GM04504 (cell line): ENCODE measurements at regions not wholly inside any gene's neighbourhood (a gene's known extent, or its start where the extent isn't known, plus 50 kb on each side); places are given as distances from the start of the nearest gene placed in this dataset.
A peak's percentile ranks its signal among the peaks of the same experiment; 100 is the strongest.

ENCODE experiments used
- DNase-seq: peaks from one replicate; pipeline ENCODE4 v3.0.0-alpha.2; 2012; ENCODE audit warnings: low read depth

DNA sequence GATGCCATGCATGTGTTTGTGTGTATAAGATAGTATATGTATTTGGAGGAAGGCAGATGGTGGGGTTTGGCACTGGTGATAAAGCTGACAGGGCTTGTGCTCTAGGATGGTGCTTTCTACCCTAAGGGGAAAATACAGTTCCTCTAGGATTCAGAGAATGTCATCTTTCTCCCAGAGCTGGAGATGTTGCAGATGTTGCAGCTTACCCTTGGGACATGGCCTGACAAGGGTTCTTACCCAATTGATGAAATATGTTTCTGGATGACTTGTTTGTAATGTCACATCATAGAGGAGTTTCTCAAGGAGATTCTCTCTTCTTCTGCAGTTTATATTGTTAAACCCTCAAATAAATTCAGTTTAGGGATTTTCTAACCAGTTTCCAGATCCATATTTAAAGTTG is 52.5 kb upstream of the PITX2 start:
- no peak for DNase-seq

DNA sequence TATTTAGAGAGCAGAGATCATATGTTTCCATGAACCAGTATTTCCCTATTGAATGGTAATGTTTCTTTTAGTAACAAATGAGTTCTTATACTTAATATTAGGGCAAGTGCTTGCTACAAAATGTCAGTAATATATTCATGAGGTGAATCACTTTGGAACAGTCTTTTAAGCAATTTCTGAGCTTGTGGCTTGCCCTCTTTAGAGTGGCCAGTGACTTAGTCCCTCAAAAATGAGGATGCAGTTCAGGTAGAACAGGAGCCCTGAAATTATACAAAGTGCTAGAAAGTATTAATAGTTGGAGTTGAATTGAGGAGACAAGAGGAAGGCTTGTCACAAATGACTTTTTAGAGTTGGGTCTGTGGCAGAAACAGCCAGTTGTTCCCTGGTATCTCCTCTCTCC is 53.4 kb upstream of the PITX2 start:
- no peak for DNase-seq

DNA sequence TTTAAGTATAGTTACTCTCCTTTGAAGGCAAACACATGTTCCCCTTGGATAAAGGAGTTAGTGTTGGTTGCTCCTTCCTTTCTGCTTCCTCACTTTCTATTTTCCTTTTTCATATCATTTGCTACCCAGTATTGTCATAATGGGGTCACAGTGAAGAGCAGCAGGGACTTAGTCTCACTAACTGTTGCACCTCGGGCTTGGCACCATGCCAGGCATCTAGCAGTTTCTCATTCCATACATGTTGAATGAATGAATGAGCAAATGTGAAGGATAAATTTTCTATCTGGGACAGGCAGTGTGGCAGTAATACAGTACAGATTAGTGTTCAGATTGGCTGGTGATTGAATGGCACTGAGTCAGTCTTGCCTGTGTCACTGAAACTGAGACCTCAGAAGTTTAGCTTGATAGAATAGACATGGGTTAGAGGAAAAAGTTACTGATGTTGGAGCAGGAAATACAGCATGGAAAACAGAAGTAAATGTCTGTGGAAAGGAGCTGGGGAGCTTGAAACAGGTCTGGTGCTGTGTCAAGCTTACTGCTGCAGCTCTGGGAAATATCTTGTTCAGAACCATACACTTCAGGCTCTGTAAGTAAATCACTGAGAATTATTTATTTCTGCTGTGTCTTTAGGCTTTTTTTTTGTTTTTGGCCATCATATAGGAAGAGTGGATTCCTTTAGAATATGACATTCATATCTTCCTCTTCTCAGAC is 55.8 kb upstream of the PITX2 start:
- no peak for DNase-seq

DNA sequence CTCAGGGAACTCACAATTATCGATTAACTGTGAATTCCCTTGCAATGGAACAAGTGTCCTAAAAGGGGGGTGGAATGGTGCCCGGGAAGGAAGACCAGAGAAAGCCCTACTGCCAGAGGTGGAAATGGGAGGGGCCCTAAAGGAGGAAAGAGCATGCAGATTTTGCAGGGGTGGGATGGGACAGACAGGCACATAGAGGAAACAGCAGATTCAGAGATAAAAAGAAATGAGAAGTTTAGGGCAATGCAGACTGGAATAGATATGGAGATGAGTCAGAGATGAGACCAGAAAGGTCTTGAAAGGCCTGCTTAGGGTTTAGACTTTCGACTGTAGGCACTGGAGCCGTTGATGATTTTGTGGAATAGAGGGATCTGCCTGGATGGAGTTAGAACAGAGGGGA is 57.4 kb upstream of the PITX2 start:
- DNase-seq, result no peak

DNA sequence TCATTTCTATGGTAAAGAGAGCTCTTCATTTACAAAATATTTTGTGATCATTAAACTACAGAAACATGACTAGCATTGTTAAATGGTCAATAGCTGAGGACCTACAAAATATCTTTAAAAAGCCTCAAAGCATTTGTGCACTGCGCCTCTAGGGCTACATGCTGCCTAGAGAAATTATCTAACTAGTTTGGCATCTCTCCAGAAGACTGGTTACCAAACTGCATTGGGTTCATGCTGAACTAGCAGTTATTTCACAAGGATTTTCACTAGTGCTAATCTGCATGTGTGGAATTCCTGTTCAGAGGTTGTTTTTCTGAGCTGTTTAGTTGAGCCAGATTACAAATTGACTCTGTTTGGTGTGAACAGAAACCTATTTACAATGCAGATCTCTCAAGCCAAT is 58.5 kb upstream of the PITX2 start:
- no peak for DNase-seq

DNA sequence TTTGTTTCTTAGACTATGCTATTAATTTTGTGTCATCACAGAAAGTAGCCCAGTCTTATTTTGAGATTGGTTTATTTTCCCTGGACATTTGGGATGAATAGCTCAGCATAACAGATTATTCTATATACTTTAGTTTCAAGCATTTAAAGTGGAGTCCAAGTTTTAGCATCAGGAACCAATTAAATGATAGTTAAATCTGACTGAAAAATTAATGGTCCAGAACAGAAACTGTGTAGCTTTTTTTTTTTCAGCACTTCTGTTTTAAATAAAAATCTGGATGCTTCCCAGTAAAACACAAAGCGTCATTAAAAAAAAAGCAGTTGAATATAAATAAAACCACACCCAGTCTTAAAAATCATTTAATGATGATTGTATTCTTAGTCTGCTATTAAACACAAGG is 59.4 kb upstream of the PITX2 start:
- DNase-seq, result peak; percentile 63

DNA sequence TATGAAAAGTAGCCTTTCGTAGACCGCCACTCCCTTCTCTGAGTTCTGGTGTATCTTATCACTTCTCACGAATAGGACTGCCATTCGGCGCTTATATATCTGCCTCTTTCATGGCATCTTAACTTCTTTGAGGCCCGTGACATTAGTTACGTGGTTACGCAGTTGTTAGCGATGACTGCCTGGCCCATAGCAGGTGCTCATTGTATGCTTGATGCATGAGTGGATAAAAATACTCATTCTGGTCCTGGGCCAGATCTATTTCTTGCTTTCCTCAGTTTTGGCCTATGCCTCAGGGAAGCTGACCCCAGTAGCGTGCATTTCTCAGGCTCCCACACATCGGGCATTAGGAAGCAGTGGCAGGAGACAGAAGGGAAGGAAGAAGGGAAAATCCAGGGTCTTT is 60.7 kb upstream of the PITX2 start:
- no peak for DNase-seq

DNA sequence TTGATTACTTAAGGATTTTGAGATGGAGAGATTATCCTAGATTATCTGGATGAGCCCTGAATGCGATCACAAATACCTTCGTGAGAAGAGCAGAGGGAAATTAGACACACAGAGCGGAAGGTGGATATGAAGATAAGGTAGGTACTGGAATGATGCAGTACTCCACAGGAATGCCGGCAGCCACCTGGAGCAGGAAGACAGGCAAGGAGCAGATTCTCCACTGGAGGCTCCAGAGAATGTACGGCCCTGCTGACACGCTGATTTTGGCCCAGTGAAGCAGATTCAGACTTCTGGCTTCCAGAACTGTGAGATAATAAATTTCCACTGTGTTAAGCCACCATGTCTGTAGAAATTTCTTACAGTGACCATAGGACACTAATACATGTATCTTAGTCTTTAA is 79.4 kb upstream of the PITX2 start:
- DNase-seq, result no peak

DNA sequence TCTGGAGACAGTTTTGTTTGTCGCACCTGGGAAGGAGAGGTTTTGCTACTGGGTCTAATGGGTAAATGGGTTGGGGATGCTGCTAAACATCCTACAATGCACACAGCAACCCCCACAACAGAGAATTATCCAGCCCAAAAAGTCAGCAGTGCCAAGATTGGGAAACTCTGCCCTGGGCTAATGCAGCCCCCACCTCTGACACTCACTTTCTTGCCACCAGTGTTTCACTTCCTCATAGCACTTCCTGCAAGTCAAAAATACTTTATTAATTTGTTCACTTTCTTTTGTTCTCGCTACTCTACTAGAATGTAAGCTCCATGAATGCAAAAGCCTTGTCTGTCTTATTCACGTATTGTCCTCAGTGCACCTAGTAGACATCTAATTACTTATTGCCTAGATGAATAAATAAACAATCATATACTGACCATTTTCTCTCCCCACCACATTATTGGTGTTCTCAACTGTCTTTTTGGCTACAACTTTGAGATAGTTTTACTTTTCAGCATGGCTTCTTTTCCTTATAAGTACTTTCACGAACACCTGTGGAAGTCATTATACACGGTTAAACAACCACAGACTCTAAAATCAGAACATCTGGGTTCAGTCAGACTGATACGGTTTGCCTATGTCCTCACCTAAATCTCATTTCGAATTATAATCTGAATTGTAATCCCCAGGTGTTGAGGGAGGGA is 82.0 kb upstream of the PITX2 start:
- no peak for DNase-seq

DNA sequence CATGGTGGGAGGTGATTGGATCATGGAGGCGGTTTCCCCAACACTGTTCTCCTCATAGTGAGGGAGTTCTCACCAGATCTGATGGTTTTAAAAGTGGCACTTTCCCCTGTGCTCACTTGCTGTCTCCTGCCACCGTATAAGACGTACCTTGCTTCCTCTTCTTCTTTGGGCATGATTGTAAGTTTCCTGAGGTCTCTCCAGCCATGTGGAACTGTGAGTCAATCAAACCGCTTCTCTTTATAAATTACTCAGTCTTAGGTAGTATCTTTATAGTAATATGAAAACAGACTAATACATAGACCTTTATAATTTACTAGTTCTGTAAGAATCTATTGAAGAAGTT is 82.5 kb upstream of the PITX2 start:
- no peak for DNase-seq

DNA sequence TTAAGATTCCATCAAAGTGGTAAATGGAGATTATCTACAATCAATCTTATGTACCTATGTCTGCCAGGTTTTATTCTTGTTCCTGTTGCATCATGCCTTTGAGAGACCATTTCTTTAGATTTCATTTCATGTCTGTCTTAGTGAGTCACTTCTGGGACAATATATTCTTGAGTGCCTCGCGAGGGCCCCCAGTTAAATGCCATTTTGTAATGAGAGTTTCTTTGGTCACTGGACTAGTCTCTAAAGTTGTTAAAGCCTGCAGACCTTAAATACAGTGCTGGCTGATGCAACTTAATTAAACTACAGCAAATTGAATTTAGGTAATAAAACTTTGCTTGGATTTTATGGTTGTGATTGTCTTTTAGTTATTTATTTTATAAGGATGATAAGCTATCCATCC is 87.2 kb upstream of the PITX2 start:
- DNase-seq, result no peak

DNA sequence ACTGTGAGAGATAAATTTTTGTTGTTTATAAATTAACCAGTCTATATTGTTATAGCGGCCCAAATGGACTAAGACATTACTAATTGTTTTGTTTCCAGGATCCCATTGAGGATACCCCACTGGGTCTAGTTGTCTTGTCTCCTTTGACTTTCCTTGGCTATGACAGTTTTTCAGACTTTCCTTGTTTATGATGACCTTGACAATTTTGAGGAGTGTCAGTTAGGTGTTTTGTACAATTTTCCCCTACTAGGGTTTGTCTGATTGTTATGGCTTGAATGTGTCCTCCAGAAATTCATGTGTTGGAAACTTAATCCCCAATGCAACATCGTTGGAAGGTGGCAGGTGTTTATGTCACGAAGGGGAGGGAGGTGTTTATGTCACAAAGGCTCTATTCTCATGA is 89.6 kb upstream of the PITX2 start:
- DNase-seq, result no peak

DNA sequence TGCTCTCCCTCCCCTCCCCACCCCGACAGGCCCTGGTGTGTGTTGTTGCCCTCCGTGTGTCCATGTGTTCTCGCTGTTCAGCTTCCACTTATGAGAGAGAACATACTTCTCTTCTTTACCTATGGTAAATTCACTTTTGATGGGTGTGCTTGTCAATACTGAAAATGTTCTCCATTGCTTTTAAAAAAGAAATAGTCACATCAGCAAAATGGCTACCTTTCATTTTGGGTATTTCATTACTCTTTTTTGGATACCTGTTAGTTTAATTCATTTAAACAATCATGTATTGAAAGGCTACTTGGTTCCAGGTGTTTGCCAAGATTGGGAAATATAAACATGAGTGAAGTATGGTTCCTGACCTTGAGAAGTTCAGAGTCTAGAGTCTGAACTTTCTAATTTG is 107.4 kb upstream of the PITX2 start:
- DNase-seq, result no peak

DNA sequence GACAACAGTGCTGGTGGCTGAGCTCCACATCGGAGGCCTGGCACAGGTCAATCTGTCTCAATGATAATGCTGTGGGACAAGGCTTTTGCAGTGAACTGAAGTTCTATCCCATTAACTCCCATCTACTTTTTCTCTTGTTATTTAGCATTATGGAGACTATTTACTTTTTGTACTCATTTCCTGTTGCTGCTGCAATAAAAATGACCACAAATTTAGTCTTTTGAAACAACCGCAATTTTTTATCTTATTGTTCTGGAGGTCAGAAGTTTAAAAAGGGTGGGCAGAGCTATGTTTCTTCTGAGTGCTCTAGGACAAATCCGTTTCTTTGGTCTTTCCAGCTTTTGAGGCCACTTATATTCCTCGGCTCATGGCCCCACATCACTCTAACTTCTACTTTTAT is 111.0 kb upstream of the PITX2 start:
- DNase-seq, result no peak

DNA sequence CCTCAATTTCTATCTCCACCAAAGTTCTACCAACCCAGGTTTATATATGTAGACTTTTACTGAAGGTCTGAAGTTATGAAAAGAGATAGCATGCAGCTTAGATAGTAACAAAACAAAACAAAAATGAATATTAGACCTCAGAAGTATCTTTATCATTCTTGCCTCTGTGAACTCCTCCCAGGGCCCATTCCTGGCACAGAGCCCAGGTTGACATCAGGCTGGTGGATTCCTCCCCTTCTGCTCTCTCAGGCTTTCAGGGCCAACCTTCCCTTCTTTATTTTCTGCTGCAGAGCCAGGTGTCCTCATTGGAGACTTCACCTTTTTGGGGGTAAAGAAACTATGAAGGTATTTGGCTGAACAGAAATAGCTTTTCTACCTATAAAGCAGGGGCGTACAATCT is 112.8 kb upstream of the PITX2 start:
- DNase-seq, result no peak

DNA sequence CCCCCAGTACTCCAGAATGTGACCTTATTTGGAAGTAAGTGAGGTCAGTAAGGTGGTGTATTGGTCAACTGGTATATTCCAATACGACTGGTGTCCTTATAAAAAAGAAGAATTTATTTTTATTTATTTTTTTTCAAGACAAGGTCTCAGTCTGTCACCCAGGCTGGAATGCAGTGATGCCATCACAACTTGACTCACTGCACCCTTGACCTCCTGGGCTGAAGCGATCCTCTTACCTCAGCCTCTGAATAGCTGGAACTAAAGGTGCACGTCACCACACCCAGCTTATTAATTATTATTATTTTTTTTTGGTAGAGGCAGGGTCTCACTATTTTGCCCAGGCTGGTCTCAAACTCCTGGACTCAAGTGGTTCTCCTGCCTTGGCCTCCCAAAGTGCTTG is 115.1 kb upstream of the PITX2 start:
- no peak for DNase-seq

DNA sequence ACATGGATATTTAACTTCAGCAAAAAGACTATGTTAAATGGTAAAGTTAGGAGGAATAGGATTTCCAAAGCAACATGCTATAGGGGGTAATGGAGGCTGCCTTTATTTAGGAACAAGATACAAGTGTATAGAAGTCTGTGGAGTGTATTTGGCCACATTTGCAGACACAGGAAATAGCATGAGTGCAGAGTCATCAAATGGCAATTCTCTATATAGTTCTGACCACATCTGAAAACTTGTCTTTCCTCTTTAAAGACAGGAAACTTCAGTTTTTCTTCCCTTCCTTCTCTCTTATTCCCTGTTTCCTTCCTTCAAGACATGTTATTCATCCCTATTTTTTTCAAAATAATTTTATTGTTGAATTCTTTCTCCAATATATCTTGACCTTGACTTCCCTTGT is 119.3 kb upstream of the PITX2 start:
- DNase-seq, result no peak

DNA sequence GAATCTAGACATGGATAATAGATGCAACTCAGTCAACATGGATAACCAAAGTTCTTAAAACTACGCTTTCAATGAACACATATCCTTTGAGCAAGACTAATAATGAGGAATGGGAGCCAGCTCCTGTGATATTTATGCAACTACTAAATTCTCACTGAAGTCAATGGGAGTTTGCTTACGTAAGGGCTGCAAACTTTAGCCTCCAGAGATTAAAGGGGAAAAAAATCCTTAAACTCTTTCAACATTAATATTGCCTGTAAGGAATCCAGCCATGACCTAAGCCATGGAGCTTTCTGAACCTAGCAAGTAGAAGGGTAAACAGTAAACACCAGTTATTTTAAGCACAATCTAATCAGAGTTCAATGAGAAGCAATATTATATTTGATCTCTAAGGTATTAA is 125.2 kb upstream of the PITX2 start:
- no peak for DNase-seq

DNA sequence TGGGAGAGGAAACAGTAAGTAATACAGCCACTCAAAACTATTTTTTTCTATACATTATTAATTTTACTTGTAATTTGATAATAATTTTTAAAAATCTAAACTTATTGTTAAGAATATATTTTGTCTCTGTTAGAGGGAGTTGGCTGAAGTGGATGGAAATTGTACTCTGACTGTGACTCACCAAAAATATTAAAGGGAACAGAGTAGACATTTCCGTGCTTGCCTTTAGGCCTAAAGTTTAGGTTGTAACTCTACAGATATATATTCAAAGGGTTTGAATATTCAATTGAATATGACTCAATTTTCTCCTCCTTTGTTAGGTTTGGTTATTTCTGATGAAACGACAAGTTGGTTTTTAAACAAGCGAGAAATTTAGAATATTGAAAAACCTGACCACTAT is 128.3 kb upstream of the PITX2 start:
- DNase-seq, result no peak

DNA sequence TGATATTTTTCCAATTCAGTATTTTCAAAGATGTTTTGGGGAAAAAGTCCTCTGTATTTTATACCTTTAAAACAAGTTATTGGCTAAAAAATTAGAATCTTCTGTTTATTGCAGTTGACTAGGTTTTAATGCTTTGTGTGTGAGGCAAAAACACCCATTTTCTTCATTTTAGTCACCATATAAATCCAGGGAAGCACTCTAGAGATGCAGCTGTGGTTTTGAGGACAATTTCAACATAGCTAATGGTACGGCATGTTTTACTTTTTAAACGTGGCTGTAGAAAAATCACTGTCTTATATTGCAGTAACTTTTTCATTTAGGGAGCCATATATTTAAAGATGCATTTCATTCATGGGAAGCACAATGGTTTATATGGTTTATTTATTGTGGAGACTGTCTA is 129.1 kb upstream of the PITX2 start:
- DNase-seq, result no peak

DNA sequence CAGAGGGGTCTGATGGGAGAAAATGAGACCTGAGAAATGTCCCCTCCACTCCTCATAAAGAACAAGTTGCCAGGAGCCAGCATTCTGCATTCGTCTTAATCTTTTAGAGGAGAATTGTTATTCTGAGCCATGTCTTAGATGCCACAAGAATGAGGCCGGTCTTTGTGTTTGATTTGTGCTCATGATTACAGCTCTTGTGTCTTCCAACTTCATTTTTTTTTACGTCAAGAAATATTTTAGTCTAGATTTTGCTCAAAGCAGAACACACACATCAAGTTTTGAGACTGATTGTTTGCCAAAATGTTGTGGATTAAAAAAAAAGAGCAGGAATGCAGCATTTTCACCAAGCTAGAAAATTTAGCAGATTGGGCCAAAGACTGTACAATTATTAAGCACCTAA is 130.6 kb upstream of the PITX2 start:
- DNase-seq, result no peak

DNA sequence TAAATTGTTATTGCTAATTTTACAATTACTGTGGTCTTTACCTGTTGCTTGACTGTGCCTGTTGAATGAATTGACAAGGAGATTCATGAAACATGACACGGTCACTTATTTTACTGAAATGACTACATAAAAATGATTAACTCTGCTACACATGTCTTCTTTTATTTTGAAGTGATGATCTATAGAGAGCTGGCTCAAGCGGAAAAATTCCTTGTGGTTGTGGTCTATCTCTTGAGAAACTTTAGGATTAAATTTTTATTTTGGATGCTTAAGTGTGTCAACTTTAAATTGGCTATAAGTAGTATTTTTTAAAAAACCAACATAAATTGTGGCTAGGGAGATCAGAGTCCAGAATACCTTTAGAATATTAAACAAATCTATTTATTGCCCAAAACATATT is 131.8 kb upstream of the PITX2 start:
- DNase-seq, result no peak

DNA sequence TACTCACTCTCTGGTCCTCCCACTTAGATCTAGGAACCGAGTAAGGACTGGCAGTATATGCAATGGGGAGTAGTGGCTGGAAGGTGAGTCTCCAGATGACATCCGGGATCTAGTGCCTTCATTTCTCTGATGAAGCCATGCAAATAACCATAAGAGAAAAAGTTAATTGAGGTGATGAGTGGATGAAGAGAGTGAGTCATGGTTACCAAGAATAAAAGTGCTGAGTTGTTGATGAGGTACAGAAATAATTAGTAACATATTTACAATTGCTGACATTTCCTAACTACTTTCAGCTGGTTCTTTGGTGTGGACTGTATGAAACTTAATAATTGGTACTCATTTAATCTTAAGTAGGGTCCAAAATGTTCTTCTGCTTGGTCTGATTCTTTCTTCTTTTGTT is 146.7 kb upstream of the PITX2 start:
- DNase-seq, result no peak

DNA sequence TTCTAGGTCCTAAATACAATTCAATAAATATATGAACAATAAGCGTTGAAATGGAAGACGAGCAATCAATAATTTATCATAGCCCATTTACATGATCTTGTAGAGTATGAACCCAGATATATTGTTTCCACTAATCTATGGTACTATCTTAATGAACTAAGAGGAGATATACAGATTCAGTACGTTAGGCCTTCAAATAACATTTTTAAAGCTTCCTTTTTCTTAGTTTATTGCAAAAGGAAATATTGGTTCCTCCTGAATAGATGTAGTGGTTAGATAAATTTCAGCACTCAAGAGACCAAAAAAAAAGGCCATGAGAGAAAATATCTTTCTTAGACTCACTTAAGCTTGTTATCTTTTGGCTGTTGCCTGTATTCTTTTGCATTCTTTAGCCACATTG is 147.5 kb upstream of the PITX2 start:
- no peak for DNase-seq
